ENCODE measurements at regions not wholly inside any gene's neighbourhood (a gene's known extent, or its start where the extent isn't known, plus 50 kb on each side); places are given as distances from the start of the nearest gene placed in this dataset.

DNA sequence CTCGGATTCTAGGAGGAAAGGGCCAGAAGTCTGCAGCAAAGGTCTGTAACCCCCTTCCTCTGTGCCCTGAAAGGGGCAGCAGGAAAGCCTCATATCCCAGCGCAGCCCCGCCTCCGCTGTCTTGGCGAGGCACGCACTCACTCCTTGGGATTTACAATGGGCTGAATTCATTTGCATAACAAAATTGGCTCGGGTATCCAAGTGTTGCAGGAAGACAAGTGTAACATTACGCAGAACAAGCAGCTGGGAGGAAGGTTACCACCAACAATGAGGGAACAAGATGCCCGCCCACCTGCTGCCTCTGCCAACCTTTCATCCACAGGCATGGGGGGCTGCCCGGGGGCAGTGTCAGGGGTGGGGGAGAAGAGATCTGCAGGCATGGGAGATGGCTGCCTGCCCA, 130.4 kb downstream of the MRM1 start:
- TF ChIP-seq, protein P1, sequence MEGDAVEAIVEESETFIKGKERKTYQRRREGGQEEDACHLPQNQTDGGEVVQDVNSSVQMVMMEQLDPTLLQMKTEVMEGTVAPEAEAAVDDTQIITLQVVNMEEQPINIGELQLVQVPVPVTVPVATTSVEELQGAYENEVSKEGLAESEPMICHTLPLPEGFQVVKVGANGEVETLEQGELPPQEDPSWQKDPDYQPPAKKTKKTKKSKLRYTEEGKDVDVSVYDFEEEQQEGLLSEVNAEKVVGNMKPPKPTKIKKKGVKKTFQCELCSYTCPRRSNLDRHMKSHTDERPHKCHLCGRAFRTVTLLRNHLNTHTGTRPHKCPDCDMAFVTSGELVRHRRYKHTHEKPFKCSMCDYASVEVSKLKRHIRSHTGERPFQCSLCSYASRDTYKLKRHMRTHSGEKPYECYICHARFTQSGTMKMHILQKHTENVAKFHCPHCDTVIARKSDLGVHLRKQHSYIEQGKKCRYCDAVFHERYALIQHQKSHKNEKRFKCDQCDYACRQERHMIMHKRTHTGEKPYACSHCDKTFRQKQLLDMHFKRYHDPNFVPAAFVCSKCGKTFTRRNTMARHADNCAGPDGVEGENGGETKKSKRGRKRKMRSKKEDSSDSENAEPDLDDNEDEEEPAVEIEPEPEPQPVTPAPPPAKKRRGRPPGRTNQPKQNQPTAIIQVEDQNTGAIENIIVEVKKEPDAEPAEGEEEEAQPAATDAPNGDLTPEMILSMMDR (IDR thresholded peaks at IDR 0.05 in 4 of 5, conservative IDR thresholded peaks at IDR 0.05 in 1 of 5) = no peak
- TF ChIP-seq POLR2A (IDR thresholded peaks at IDR 0.05) = no peak
